ENCODE measurements at regions not wholly inside any gene's neighbourhood (a gene's known extent, or its start where the extent isn't known, plus 50 kb on each side); places are given as distances from the start of the nearest gene placed in this dataset.

- TF ChIP-seq REST (IDR thresholded peaks at IDR 0.05; ENCODE audit: insufficient replicate concordance, low read depth) (no peak), POLR2AphosphoS5 (IDR thresholded peaks at IDR 0.05; ENCODE audit: low read depth) (no peak), SPI1 (IDR thresholded peaks at IDR 0.05; ENCODE audit: borderline replicate concordance, low read depth) (no peak), CTCF (IDR thresholded peaks at IDR 0.05; ENCODE audit: insufficient read depth, low read length) (no peak), GABPA (IDR thresholded peaks at IDR 0.05; ENCODE audit: low read depth) (no peak)
- Histone ChIP-seq H3K27ac (replicated peaks) (no peak overlapping the region), H3K4me3 (replicated peaks; ENCODE audit: insufficient read depth, low read length) (no peak overlapping the region), H3K27me3 (ENCODE audit: insufficient read depth, poor library complexity, severe bottlenecking) (peaks cover 12% of the 10 kb centered on the region)
- DNase-seq (ENCODE audit: low read depth in 1 of 2, low spot score in 1 of 2), result no peak
These were observed 253.8 kb upstream of the IGF1R start for GRCh38 chr15:98394546-98394945.

GRCh38 chr15:98395974-98396610 is 252.2 kb upstream of the IGF1R start:
- DNase-seq (ENCODE audit: low read depth in 1 of 2, low spot score in 1 of 2), result no peak
- TF ChIP-seq POLR2AphosphoS5 (IDR thresholded peaks at IDR 0.05; ENCODE audit: low read depth), result no peak
- TF ChIP-seq CTCF (IDR thresholded peaks at IDR 0.05; ENCODE audit: insufficient read depth, low read length), result no peak
- Histone ChIP-seq H3K27me3 (ENCODE audit: insufficient read depth, poor library complexity, severe bottlenecking) (peaks cover 12% of the 10 kb centered on the region), H3K4me3 (replicated peaks; ENCODE audit: insufficient read depth, low read length) (no peak overlapping the region), H3K27ac (replicated peaks) (no peak overlapping the region)

GRCh38 chr15:98397419-98397818 is 250.9 kb upstream of the IGF1R start:
- Histone ChIP-seq H3K27ac (replicated peaks) (no peak overlapping the region), H3K4me3 (replicated peaks; ENCODE audit: insufficient read depth, low read length) (no peak overlapping the region), H3K27me3 (ENCODE audit: insufficient read depth, poor library complexity, severe bottlenecking) (peaks cover 12% of the 10 kb centered on the region)
- no peak for TF ChIP-seq CTCF (IDR thresholded peaks at IDR 0.05; ENCODE audit: insufficient read depth, low read length)
- no peak for TF ChIP-seq SPI1 (IDR thresholded peaks at IDR 0.05; ENCODE audit: borderline replicate concordance, low read depth)
- TF ChIP-seq GABPA (IDR thresholded peaks at IDR 0.05; ENCODE audit: low read depth), result no peak
- no peak for TF ChIP-seq REST (IDR thresholded peaks at IDR 0.05; ENCODE audit: insufficient replicate concordance, low read depth)
- no peak for TF ChIP-seq POLR2AphosphoS5 (IDR thresholded peaks at IDR 0.05; ENCODE audit: low read depth)
- no peak for DNase-seq (ENCODE audit: low read depth in 1 of 2, low spot score in 1 of 2)

- no peak overlapping the region for H3K27ac ChIP-seq (replicated peaks)
- H3K27me3 ChIP-seq (ENCODE audit: insufficient read depth, poor library complexity, severe bottlenecking), result peaks cover 7% of the 10 kb centered on the region
- TF ChIP-seq SPI1 (IDR thresholded peaks at IDR 0.05; ENCODE audit: borderline replicate concordance, low read depth) (no peak), REST (IDR thresholded peaks at IDR 0.05; ENCODE audit: insufficient replicate concordance, low read depth) (no peak), POLR2AphosphoS5 (IDR thresholded peaks at IDR 0.05; ENCODE audit: low read depth) (no peak), CTCF (IDR thresholded peaks at IDR 0.05; ENCODE audit: insufficient read depth, low read length) (no peak), GABPA (IDR thresholded peaks at IDR 0.05; ENCODE audit: low read depth) (no peak)
- no peak overlapping the region for H3K4me3 ChIP-seq (replicated peaks; ENCODE audit: insufficient read depth, low read length)
- no peak for DNase-seq (ENCODE audit: low read depth in 1 of 2, low spot score in 1 of 2)
These were observed 250.3 kb upstream of the IGF1R start for GRCh38 chr15:98398056-98398455.
